ENCODE measurements at regions not wholly inside any gene's neighbourhood (a gene's known extent, or its start where the extent isn't known, plus 50 kb on each side); places are given as distances from the start of the nearest gene placed in this dataset.

GRCh38 chr2:156385242-156385641 lies 50.9 kb upstream of the GPD2 start:
- H3K36me3 ChIP-seq (ENCODE audit: control insufficient read depth in 2 of 4, insufficient read depth in 4 of 4, low read length in 3 of 4), result no peaks in the 10 kb centered on the region
- H4K91ac ChIP-seq (replicated peaks; ENCODE audit: insufficient read length, low read length), result no peak overlapping the region
- H3K4me3 ChIP-seq (ENCODE audit: extremely low read depth in 1 of 4, insufficient read depth in 2 of 4, low read depth in 3 of 4, low read length in 4 of 4), result no peak overlapping the region
- no peaks in the 10 kb centered on the region for H3K9me3 ChIP-seq (ENCODE audit: insufficient read depth in 2 of 2, low read depth in 1 of 2, low read length in 1 of 2)
- H3K4ac ChIP-seq (replicated peaks; ENCODE audit: insufficient read length, low read depth, low read length), result no peak overlapping the region
- H3K23ac ChIP-seq (ENCODE audit: insufficient read length), result no peak overlapping the region
- H2BK20ac ChIP-seq (ENCODE audit: low read length), result no peak overlapping the region
- FAIRE-seq (no peak), DNase-seq (ENCODE audit: low read depth in 1 of 2, low spot score in 2 of 2) (no peak)
- H3K9ac ChIP-seq (replicated peaks in 1 of 4; ENCODE audit: extremely low read depth in 1 of 4, low read depth in 3 of 4, low read length in 3 of 4), result no peak overlapping the region
- H2AK5ac ChIP-seq (ENCODE audit: low read depth, low read length), result no peak overlapping the region
- H3K18ac ChIP-seq (ENCODE audit: extremely low read depth, low read length), result no peak overlapping the region
- 91% methylated on average over 3 of the region's 3 CpGs; no CpG with 5 or more reads in 1 of the 2 experiments for WGBS, 2 experiments (ENCODE audit: extremely low coverage in 1 of 2, insufficient coverage in 1 of 2, insufficient read length in 1 of 2, insufficient replicate concordance in 2 of 2, low coverage in 1 of 2, low lambda C conversion rate in 2 of 2, missing lambda C conversion rate in 1 of 2)
- H4K5ac ChIP-seq (ENCODE audit: insufficient read length, low read depth, low read length), result no peak overlapping the region
- H2AFZ ChIP-seq (ENCODE audit: low read length), result no peak overlapping the region
- H3K79me1 ChIP-seq (ENCODE audit: low read depth, low read length), result no peaks in the 10 kb centered on the region
- no peak overlapping the region for H3K27ac ChIP-seq (ENCODE audit: low read depth, low read length)
- H4K8ac ChIP-seq (ENCODE audit: extremely low read depth, insufficient read depth, low read length), result no peak overlapping the region
- H2BK15ac ChIP-seq (ENCODE audit: low read length), result no peak overlapping the region
- H3K56ac ChIP-seq (replicated peaks; ENCODE audit: insufficient read length, low read depth, low read length), result no peak overlapping the region
- no peaks in the 10 kb centered on the region for H3K27me3 ChIP-seq (replicated peaks in 1 of 4; ENCODE audit: control insufficient read depth in 3 of 4, extremely low read depth in 1 of 4, insufficient read depth in 3 of 4, low read length in 3 of 4)
- H3K79me2 ChIP-seq (ENCODE audit: control insufficient read depth in 1 of 2, insufficient read depth in 2 of 2, low read length in 2 of 2), result no peaks in the 10 kb centered on the region
- H4K20me1 ChIP-seq (replicated peaks in 1 of 2; ENCODE audit: control insufficient read depth in 1 of 2, insufficient read depth in 2 of 2, low read length in 2 of 2), result no peaks in the 10 kb centered on the region
- no peaks in the 10 kb centered on the region for H3K23me2 ChIP-seq (ENCODE audit: low read depth, low read length)
- H2BK5ac ChIP-seq (ENCODE audit: low read depth, low read length), result no peak overlapping the region
- TF ChIP-seq MAFK (IDR thresholded peaks at IDR 0.05; ENCODE audit: low read depth, low read length) (no peak), FOSL1 (IDR thresholded peaks at IDR 0.05; ENCODE audit: insufficient read depth, low read depth, low read length) (no peak), YY1 (IDR thresholded peaks at IDR 0.05; ENCODE audit: low read depth, low read length) (no peak), SIN3A (conservative IDR thresholded peaks at IDR 0.05 in 1 of 2, IDR thresholded peaks at IDR 0.05 in 1 of 2; ENCODE audit: low read depth in 1 of 2, low read length in 2 of 2) (no peak), KDM1A (IDR thresholded peaks at IDR 0.05; ENCODE audit: borderline replicate concordance, low read length) (no peak)
- no peak overlapping the region for H3K4me2 ChIP-seq (ENCODE audit: insufficient read depth in 1 of 2, low read depth in 2 of 2, low read length in 2 of 2)
- POLR2A ChIA-PET (ENCODE audit: partially characterized antibody), result no interaction called here
- peaks cover 0 to 3% (median 0%) of the 10 kb centered on the region in 4 experiments; a peak in 1 of 7 replicates for H3K4me1 ChIP-seq (replicated peaks in 1 of 4; ENCODE audit: control insufficient read depth in 3 of 4, insufficient read depth in 4 of 4, low read length in 3 of 4)
- CTCF ChIA-PET (ENCODE audit: partially characterized antibody), result interaction anchor here (0.6 to 1.6 kb wide), 5 partner anchors 9 to 334 kb away, joined by 3 to 6 read pairs (median 3); no protein-coding TSS in a partner anchor
- H3K14ac ChIP-seq (ENCODE audit: insufficient read length), result no peak overlapping the region
- no peak overlapping the region for H2BK12ac ChIP-seq (ENCODE audit: low read depth, low read length)
- H2BK120ac ChIP-seq (replicated peaks; ENCODE audit: low read depth, low read length), result no peak overlapping the region

Measured in H1 (cell line).